NCI-H1048 (cell line): ENCODE measurements at regions not wholly inside any gene's neighbourhood (a gene's known extent, or its start where the extent isn't known, plus 50 kb on each side); places are given as distances from the start of the nearest gene placed in this dataset.
"Not testable (repeated sequence)": the region's sequence is repeated elsewhere in the genome, so short reads cannot be mapped to it uniquely, and the experiment has no call there.

ENCODE experiments used
- DNase-seq: peaks from one replicate; lab custom pipeline; 2025; lab: John Stamatoyannopoulos, UW

- DNase-seq: no peak
Measured at GRCh38 chr9:22992780-22993179, 546.2 kb downstream of the DMRTA1 start.

GRCh38 chr9:22997923-22998322, 551.3 kb downstream of the DMRTA1 start:
- DNase-seq: no peak

GRCh38 chr9:23005156-23005555, 558.5 kb downstream of the DMRTA1 start:
- no peak for DNase-seq

- no peak for DNase-seq
Measured at GRCh38 chr9:23006127-23006526, 559.5 kb downstream of the DMRTA1 start.

DNA sequence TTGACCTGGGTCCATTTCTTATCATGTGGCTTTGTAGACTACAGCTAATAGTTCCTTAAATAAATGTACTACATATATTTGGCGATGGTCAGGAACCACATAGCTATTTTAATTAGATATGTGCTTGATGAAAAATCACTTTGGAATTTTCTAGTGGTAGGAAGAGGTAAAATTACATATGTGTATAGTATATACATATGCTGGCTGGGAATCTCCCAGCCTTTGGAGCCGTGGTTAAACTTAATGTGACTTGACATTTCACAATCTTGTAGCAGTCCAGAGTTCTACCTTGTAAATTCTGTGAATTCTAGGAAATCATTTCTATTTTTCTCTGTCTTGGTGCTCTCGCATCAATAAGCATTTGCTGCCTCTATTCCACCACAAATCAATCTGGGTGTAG, 565.0 kb downstream of the DMRTA1 start:
- DNase-seq: no peak

DNA sequence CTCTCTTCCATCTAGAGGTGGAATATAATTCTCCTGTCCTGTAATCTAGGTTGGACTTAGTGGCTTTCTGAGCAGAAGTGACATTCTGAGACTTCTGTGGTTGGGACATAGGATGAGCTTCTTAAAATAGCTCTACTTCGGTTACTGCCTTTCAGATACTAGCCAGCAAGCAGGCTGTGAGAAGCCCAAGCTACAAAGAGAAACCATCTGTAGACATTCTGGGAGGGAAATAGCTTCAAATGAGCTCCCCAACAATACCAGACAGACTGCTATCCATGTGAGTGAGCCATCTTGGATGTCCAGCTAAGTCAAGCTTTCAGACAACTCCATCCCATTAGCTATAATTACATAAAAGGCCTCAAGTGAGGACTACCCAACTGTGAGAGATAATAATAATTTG, 568.9 kb downstream of the DMRTA1 start:
- no peak for DNase-seq

- no peak for DNase-seq
Measured at GRCh38 chr9:23036416-23036815, 589.8 kb downstream of the DMRTA1 start.

DNA sequence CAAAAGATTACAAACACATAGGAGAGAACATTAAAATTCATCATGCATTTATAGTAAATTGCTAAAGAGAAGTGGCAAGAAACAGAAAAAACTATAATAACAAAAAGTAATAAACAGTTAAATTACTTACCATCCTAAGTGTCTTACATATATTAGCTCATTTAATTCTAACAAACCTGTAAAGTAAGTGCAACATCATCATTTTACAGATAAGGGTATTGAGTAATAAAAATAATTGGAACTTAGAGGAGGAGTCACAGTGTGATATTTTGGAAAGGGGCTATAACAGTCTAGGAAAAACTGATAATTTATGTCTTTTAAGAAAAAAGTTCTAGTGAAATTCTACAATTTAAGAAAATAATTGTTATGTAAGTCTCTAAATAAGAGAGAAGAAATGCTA, 592.8 kb downstream of the DMRTA1 start:
- DNase-seq: no peak

GRCh38 chr9:23041466-23041865, 594.8 kb downstream of the DMRTA1 start:
- no peak for DNase-seq

GRCh38 chr9:23044549-23044948, 597.9 kb downstream of the DMRTA1 start:
- no peak for DNase-seq

DNA sequence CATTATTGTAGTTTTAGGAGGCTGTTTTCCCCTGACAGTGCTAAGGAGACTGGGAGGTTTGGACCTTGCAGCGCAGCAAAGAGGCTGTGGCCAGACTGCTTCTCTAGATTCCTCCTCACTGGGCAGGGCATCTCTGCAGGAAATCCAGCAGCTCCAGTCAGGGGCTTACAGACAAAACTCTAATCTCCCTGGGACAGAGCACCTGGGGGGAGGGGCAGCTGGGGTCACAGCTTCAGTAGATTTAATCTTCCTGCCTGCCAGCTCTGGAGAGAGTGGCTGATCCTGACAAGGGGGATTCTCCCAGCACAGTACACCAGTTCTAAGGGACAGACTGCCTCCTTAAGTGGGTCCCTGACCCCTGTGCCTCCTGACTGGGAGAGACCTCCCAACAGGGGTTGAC, 599.4 kb downstream of the DMRTA1 start:
- not testable (repeated sequence) for DNase-seq

DNA sequence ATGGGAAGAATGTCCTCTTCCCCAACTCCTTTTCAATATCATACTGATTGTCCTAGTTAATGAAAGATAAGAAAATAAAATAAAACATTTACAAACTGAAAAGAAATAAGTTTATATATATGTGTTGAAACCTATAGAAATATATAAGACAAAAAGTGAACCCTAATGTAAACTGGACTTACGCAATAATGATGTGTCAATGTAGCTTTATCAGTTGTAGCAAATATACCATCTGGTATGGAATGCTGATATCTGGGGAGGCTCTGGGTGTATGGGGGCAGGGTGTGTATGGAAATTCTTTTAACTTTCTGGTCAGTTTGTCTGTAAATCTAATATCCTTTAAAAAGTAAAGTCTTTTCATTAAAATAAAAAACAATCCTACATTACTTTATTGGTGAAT, 603.9 kb downstream of the DMRTA1 start:
- DNase-seq: no peak

- no peak for DNase-seq
Measured at GRCh38 chr9:23073136-23073535, 626.5 kb downstream of the DMRTA1 start.

- DNase-seq: no peak
Measured at GRCh38 chr9:23079798-23080197, 633.2 kb downstream of the DMRTA1 start.

DNA sequence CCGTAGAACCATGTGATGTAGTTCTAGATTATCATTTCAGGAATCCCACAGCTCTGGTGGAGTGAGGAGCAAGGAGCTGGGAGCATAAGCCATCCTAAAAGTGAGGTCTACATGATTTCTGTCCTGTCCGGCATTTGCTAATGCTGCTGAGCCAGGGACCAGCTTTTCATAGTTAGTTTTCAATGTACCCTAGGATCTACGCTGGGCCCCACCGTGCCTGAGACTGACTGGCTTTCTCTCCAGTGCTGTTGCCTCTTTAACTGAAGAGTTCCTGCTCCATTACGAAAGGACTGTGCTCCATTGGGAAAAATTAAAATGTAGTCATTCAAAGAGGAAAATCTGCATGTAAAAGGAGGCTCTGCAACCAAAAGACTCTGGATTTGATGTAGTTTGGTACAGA, 634.8 kb downstream of the DMRTA1 start:
- DNase-seq: no peak

DNA sequence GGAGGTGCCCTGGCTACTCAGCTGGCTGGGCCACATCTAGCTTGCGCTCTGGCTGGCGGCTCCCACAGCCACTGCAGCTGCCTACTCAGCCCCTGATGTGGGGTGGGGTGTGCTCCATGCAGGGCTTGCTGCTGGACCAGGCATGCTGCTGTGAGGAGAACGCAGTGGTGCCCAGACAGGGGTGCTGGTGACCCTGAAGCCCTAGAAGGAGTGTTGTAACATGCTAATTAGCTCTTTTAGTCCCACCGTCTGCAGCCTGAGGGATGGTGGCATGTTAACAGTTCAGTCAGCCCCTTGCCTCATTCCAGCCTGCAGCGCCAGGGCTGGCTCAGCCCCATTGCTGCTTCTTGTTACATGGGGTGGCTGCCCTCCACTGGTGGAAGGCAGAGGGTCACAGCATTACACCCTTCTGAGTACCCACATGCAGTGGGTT, 642.3 kb downstream of the DMRTA1 start:
- no peak for DNase-seq

DNA sequence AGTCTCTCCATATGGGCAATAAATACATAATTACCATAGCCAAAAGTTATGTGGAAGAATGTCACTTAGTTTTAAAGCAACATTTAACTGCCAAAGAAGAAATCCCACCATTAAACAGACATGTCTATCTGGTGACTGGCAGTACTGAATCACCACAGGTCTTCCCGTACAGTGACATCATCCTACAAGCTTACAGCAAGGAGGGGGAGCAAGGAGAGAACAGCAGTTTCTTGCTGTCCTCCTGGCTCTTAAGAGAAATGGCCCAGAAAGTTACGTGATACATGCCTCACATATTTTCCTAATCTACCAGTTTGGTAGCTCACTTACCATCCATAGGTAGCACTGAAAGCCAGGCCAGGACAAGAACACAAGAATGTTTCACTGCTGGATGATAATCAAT, 671.0 kb downstream of the DMRTA1 start:
- DNase-seq: no peak

- no peak for DNase-seq
Measured at GRCh38 chr9:23120630-23121029, 674.0 kb downstream of the DMRTA1 start.

- DNase-seq: no peak
Measured at GRCh38 chr9:23123048-23123632, 676.5 kb downstream of the DMRTA1 start.

GRCh38 chr9:23145467-23145866, 680.6 kb downstream of the ELAVL2 start:
- no peak for DNase-seq

GRCh38 chr9:23153058-23153457, 673.0 kb downstream of the ELAVL2 start:
- DNase-seq: no peak

DNA sequence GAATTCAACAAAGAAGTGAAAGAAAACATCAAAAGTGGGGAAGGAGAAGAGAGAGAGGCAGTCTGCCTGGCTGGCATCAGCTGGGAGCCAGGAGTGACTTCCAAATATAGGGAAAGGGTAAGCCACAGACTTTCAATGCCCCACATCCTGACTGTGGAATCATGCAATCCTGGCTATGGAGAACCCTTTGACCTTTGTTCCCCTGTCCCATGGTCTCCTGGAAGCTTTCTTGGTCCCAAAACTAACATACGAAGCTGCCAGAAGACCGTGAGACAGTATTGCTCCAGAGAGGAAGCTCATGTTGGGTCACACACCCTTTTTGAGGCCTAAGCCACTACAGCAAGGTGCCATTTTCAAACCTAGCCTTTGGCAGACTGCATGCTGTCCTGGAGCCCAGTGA, 665.5 kb downstream of the ELAVL2 start:
- no peak for DNase-seq

DNA sequence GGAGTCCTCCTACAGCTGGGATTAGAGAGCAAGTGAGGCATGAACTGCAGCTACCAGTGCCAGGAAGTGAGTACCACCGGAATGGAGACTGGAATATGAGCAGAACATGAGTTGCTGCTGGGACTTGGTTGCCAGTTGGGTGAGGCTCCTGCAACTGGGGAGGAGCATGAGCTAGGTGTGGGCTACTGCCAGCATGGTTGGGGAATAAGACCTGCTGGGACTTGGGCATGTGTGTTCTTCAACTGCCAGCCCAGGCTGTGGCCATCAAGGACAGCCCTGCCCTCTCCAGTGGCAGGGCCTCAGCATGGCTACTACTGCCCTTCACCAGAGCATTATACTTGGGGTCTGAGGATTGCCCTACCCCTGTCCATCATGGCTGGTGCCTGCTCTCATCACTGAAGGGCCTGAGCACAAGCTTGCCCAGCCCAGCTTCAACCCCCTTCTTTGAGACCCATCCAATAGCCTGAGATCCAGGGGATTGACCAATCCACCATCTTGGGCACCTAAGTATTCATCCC, 665.0 kb downstream of the ELAVL2 start:
- DNase-seq: no peak

DNA sequence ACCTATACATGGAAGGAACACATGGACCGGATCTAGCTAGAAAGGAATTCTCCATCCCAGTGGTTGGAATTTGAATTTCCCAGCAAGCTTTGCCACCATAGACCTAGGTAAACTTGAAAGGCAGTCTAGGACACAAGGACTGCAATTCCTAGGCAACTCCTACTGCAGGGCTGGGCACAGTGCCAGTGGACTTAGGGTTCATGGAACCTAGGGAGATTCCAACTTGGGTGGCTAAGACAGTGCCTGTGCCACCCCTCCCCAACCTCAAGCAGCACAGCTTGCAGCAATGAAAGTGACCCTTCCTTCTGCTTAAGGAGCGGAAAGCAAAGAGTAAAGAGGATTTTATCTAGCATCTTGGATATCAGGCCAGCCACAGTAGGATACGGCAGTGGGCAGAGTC, 663.3 kb downstream of the ELAVL2 start:
- DNase-seq: no peak

- no peak for DNase-seq
Measured at GRCh38 chr9:23171479-23171878, 654.6 kb downstream of the ELAVL2 start.
